OCI-LY7 (cell line): ENCODE measurements at regions not wholly inside any gene's neighbourhood (a gene's known extent, or its start where the extent isn't known, plus 50 kb on each side); places are given as distances from the start of the nearest gene placed in this dataset.

Source experiments
- EZH2phosphoT487 ChIP-seq: fragments of 200-600 bp; sonication (generic); IDR thresholded peaks from 2 replicates; pipeline ENCODE4 v1.6.1; 2018; ENCODE audit warnings: low read depth, borderline replicate concordance, mild to moderate bottlenecking, mixed run types, antibody characterized with exemption, low read length, moderate library complexity, mixed read lengths
- TF ChIP-seq, protein P1 (sequence below): fragments of 200-600 bp; sonication (generic); conservative IDR thresholded peaks from 2 replicates; pipeline ENCODE4 v1.5.1; 2014; ENCODE audit warnings: mild to moderate bottlenecking, antibody characterized with exemption, low read length, moderate library complexity, mixed read lengths

DNA sequence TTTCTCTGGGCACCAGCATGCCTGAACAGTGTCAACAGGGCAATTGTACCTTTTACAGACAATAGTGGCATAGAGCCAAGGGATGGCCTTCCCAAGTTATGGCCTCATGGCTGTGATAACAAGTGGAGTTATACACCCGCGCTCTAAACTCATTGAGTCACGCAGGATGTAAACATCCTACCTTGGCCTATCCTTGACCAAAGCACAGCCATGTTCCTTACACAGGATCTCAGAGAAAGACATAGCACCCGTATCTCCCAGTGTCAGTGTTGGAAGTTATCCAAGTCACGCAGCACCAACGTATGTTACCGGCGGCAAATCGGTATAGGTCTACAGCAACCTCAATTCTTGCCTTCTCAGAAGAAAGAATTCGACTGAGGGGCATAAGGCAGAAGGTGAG lies 1654.9 kb upstream of the LRRTM3 start:
- TF ChIP-seq, protein P1, sequence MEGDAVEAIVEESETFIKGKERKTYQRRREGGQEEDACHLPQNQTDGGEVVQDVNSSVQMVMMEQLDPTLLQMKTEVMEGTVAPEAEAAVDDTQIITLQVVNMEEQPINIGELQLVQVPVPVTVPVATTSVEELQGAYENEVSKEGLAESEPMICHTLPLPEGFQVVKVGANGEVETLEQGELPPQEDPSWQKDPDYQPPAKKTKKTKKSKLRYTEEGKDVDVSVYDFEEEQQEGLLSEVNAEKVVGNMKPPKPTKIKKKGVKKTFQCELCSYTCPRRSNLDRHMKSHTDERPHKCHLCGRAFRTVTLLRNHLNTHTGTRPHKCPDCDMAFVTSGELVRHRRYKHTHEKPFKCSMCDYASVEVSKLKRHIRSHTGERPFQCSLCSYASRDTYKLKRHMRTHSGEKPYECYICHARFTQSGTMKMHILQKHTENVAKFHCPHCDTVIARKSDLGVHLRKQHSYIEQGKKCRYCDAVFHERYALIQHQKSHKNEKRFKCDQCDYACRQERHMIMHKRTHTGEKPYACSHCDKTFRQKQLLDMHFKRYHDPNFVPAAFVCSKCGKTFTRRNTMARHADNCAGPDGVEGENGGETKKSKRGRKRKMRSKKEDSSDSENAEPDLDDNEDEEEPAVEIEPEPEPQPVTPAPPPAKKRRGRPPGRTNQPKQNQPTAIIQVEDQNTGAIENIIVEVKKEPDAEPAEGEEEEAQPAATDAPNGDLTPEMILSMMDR: no peak
- no peak for TF ChIP-seq EZH2phosphoT487
